ENCODE measurements at regions not wholly inside any gene's neighbourhood (a gene's known extent, or its start where the extent isn't known, plus 50 kb on each side); places are given as distances from the start of the nearest gene placed in this dataset.

DNA sequence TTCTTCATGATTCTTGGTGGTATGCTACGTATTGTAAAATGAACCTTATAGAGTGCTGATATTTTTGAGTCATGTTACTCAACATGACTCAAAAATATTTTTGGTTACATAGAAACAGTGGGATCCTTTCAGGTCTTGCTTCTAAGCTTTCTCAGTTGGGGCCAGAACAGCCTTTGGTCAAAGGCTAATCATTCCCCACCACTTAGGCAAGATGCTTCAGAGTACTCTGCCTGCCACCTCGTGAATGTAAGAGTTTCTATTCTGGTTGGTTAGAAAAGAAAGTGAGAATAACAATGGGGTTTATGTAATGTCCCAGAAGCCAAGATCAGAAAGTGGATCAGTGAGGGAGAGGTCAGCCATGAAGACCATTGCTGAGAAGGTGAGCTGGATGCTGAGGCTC is 327.8 kb downstream of the TCERG1L start:
- Histone ChIP-seq H3K9me3 (peaks cover 0 to 6% (median 0%) of the 10 kb centered on the region in 4 donors), H3K27me3 (no peaks in the 10 kb centered on the region), H3K4me3 (no peak overlapping the region), H3K4me1 (no peaks in the 10 kb centered on the region), H3K36me3 (no peaks in the 10 kb centered on the region), H3K27ac (no peak overlapping the region)
- no peak for DNase-seq (ENCODE audit: low spot score in 2 of 2)
- WGBS, 2 donors = 60 to 70% methylated on average over 2 of the region's 2 CpGs
- TF ChIP-seq EP300 (IDR thresholded peaks at IDR 0.05) (no peak), POLR2A (IDR thresholded peaks at IDR 0.05) (no peak)
- TF ChIP-seq, protein P1, sequence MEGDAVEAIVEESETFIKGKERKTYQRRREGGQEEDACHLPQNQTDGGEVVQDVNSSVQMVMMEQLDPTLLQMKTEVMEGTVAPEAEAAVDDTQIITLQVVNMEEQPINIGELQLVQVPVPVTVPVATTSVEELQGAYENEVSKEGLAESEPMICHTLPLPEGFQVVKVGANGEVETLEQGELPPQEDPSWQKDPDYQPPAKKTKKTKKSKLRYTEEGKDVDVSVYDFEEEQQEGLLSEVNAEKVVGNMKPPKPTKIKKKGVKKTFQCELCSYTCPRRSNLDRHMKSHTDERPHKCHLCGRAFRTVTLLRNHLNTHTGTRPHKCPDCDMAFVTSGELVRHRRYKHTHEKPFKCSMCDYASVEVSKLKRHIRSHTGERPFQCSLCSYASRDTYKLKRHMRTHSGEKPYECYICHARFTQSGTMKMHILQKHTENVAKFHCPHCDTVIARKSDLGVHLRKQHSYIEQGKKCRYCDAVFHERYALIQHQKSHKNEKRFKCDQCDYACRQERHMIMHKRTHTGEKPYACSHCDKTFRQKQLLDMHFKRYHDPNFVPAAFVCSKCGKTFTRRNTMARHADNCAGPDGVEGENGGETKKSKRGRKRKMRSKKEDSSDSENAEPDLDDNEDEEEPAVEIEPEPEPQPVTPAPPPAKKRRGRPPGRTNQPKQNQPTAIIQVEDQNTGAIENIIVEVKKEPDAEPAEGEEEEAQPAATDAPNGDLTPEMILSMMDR (IDR thresholded peaks at IDR 0.05) = no peak

DNA sequence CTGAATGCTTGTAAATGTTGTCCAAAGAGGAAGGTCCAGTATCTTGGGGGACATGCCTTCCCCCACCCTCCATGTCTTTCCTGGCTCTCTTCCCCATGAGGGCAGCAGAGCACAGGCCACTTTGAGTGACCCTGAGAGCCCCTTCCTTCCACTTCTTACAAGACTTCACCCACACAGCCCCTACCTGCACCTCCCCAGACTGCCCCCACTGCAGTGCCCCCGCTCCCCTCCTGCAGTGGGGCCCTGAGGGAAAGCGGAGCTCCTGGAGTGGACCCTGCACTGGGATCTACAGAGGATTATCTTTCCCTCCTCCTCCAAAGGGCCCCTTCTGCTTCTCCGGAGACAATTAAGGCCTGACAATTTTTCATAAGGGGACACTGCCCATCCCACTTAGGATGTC is 326.8 kb downstream of the TCERG1L start:
- Histone ChIP-seq H3K4me1 (no peaks in the 10 kb centered on the region), H3K4me3 (no peak overlapping the region), H3K36me3 (no peaks in the 10 kb centered on the region), H3K9me3 (peaks cover 0 to 6% (median 0%) of the 10 kb centered on the region in 4 donors), H3K27ac (no peak overlapping the region), H3K27me3 (no peaks in the 10 kb centered on the region)
- TF ChIP-seq EP300 (IDR thresholded peaks at IDR 0.05) (no peak), POLR2A (IDR thresholded peaks at IDR 0.05) (no peak)
- TF ChIP-seq, protein P1 (IDR thresholded peaks at IDR 0.05) = no peak
- DNase-seq (ENCODE audit: low spot score in 2 of 2) = no peak
- WGBS, 2 donors = 79 to 86% methylated on average over 3 of the region's 3 CpGs

DNA sequence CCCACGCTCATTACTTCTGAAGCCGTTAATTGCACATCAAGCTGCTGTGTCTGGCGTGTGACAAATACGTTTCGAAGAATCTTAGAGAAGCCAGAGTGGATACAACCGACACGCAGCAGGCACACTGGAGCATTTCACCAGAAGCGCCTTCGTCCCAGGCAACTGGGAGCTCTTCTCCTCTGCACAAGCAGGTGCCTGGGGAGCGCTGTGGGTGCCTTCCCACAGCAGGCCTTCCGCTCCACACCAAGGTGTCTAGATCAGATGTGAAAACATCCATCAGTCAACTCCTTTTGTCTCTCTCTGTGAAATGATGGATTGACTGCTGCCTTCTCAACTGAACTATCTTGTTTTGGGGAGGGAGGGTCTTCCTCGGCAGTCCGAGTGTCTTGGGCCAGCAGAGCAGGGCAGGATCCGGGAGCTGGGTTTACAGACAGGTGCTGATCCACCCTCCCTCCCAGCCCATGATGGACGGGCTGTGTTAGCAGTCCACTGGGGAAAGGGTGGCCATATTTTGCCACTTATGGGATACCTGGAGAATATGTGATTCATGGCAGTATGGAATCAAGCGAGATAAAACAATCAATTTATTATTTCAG is 326.3 kb downstream of the TCERG1L start:
- Histone ChIP-seq H3K36me3 (no peaks in the 10 kb centered on the region), H3K9me3 (peaks cover 0 to 6% (median 0%) of the 10 kb centered on the region in 4 donors), H3K27me3 (no peaks in the 10 kb centered on the region), H3K27ac (no peak overlapping the region), H3K4me3 (no peak overlapping the region), H3K4me1 (no peaks in the 10 kb centered on the region)
- no peak for DNase-seq (ENCODE audit: low spot score in 2 of 2)
- WGBS, 2 donors = 85 to 90% methylated on average over 16 of the region's 16 CpGs
- TF ChIP-seq, protein P1 (IDR thresholded peaks at IDR 0.05) = no peak
- TF ChIP-seq POLR2A (IDR thresholded peaks at IDR 0.05) (no peak), EP300 (IDR thresholded peaks at IDR 0.05) (no peak)

DNA sequence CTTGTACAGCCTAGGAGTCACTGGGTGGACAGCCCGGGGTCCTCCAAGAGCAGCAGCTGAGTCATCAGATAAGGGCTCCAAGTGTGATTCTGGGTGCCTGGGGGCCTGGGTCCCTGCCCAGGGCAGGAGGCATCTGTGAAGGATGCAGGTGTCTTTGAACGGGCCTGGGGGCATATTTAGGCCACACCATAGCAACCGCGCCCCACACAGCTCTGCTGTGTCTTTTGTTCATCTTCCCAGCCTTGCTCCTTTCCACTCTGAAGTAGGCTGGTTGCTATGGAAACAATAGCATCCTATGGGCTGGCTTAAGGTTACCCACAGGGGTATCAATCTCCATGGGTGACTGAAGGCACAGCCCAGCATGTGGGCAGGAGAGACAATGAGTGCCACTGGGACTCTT is 324.7 kb downstream of the TCERG1L start:
- Histone ChIP-seq H3K36me3 (no peaks in the 10 kb centered on the region), H3K4me3 (no peak overlapping the region), H3K27ac (no peak overlapping the region), H3K27me3 (no peaks in the 10 kb centered on the region), H3K9me3 (peaks cover 0 to 6% (median 0%) of the 10 kb centered on the region in 4 donors), H3K4me1 (no peaks in the 10 kb centered on the region)
- TF ChIP-seq, protein P1 (IDR thresholded peaks at IDR 0.05) = no peak
- no peak for TF ChIP-seq EP300 (IDR thresholded peaks at IDR 0.05)
- no peak for TF ChIP-seq POLR2A (IDR thresholded peaks at IDR 0.05)
- WGBS, 2 donors = 78 to 90% methylated on average over 4 of the region's 4 CpGs
- DNase-seq (ENCODE audit: low spot score in 2 of 2) = no peak

DNA sequence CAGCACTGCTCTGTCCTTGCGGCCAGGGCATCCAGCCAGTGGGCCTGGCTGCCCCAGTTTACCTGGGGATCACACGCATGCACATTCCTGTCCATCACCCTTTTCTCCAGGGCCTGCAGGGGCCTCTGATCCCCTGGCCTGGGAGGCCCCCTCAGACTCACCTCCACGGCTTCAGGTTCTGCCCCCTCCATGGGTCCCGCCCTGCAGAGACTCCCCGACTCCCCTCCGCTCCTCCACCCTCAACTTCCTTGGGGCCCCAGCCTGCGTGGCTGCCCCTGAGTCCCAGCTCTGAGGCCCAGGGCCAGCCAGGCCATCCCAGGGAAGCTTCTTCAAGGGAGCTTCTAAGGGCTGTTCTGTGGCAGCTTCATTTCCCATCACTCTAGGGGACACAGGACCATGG is 324.1 kb downstream of the TCERG1L start:
- no peak overlapping the region for H3K27ac ChIP-seq
- TF ChIP-seq, protein P1 (IDR thresholded peaks at IDR 0.05) = no peak
- TF ChIP-seq POLR2A (IDR thresholded peaks at IDR 0.05) (no peak), EP300 (IDR thresholded peaks at IDR 0.05) (no peak)
- H3K36me3 ChIP-seq = no peaks in the 10 kb centered on the region
- no peak overlapping the region for H3K4me3 ChIP-seq
- WGBS, 2 donors = 86 to 87% methylated on average over 6 to 7 of the region's 7 CpGs
- H3K9me3 ChIP-seq = peaks cover 0 to 6% (median 0%) of the 10 kb centered on the region in 4 donors
- DNase-seq (ENCODE audit: low spot score in 2 of 2) = no peak
- no peaks in the 10 kb centered on the region for H3K4me1 ChIP-seq
- H3K27me3 ChIP-seq = no peaks in the 10 kb centered on the region
